CD4-positive, alpha-beta T cell (primary cell): ENCODE measurements at regions not wholly inside any gene's neighbourhood (a gene's known extent, or its start where the extent isn't known, plus 50 kb on each side); places are given as distances from the start of the nearest gene placed in this dataset.

ENCODE experiments used
- ATAC-seq: fragments of 200-7000 bp; cut with Tn5 transposase; one replicate; pipeline ENCODE4 v1.10.0; 2022; ENCODE audit warnings: mild to moderate bottlenecking; ENCODE audit not compliant: poor library complexity
- CTCF ChIA-PET: fragments of 350-600 bp; sonication (Branson Sonifier 250); formaldehyde crosslinking; loops from one replicate; lab custom pipeline; 2021; ENCODE audit warnings: antibody characterized with exemption, inconsistent platforms; lab: Charles Lee
- POLR2A ChIA-PET: fragments of 350-600 bp; sonication (Branson Sonifier 250); formaldehyde crosslinking; loops from one replicate; lab custom pipeline; 2021; ENCODE audit warnings: antibody characterized with exemption, inconsistent platforms; lab: Charles Lee
- DNase-seq, 14 experiments: peaks; one replicate each; pipeline ENCODE4 v3.0.0-alpha.2; 2013 to 2020; ENCODE audit warnings: mixed read lengths in 2 of 14
- H3K27ac ChIP-seq, 2 donors: one replicate each; pipeline versions ENCODE4 v1.5.1 to v1.7.0; 2013; ENCODE audit warnings: low read length in 2 of 2, low read depth in 1 of 2, mild to moderate bottlenecking in 1 of 2
- H3K27me3 ChIP-seq, 2 experiments: 1 replicate in 1 of 2; 2 replicates in 1 of 2; pipeline versions ENCODE4 v1.6.1 to v1.7.0; 2013; ENCODE audit warnings: low read length in 2 of 2, control low read depth in 1 of 2, mild to moderate bottlenecking in 1 of 2, moderate library complexity in 1 of 2; ENCODE audit not compliant: insufficient read depth in 2 of 2, control insufficient read depth in 1 of 2
- H3K36me3 ChIP-seq: one replicate; pipeline ENCODE4 v1.6.1; 2013; ENCODE audit warnings: low read length, control low read depth; ENCODE audit not compliant: insufficient read depth
- H3K4me1 ChIP-seq: one replicate; pipeline ENCODE4 v1.6.1; 2013; ENCODE audit warnings: low read length, control low read depth; ENCODE audit not compliant: insufficient read depth
- H3K4me3 ChIP-seq: one replicate; pipeline ENCODE4 v1.5.1; 2013; ENCODE audit warnings: mild to moderate bottlenecking, low read length, moderate library complexity
- H3K9me3 ChIP-seq, 2 experiments: 1 replicate in 1 of 2; 2 replicates in 1 of 2; pipeline versions ENCODE4 v1.6.1 to v1.7.0; 2013; ENCODE audit warnings: low read length in 2 of 2, mild to moderate bottlenecking in 2 of 2, control low read depth in 1 of 2, moderate library complexity in 1 of 2; ENCODE audit not compliant: control insufficient read depth in 1 of 2, insufficient read depth in 1 of 2
- H3K27ac Mint-ChIP-seq: one replicate; pipeline ENCODE4 v1.8.0; 2020; ENCODE audit warnings: mixed read lengths
- H3K27me3 Mint-ChIP-seq: one replicate; pipeline ENCODE4 v1.8.0; 2021; ENCODE audit warnings: mixed read lengths
- H3K36me3 Mint-ChIP-seq: one replicate; pipeline ENCODE4 v1.8.0; 2021; ENCODE audit warnings: low read depth, mixed read lengths
- H3K4me1 Mint-ChIP-seq: one replicate; pipeline ENCODE4 v1.8.0; 2021; ENCODE audit warnings: low read depth, mixed read lengths
- H3K4me3 Mint-ChIP-seq: one replicate; pipeline ENCODE4 v1.8.0; 2020; ENCODE audit warnings: mild to moderate bottlenecking, mixed read lengths
- H3K9me3 Mint-ChIP-seq: one replicate; pipeline ENCODE4 v1.8.0; 2020; ENCODE audit warnings: mixed read lengths
- CTCF ChIP-seq: fragments of 200-600 bp; IDR thresholded peaks from one replicate; pipeline ENCODE4 v1.8.0; 2022; ENCODE audit warnings: antibody characterized with exemption, mild to moderate bottlenecking
- intact Hi-C, 2 experiments: fragments of 100-400 bp; cut with DNase I in 1 of 2; cut with micrococcal nuclease in 1 of 2; formaldehyde crosslinking; loops; one replicate each; pipeline versions ENCODE4 v1.15.1 to v1.9.0; 2023 to 2025; cut with DNase I, micrococcal nuclease

GRCh38 chr22:48239461-48240147 lies 1477.2 kb downstream of the TBC1D22A start:
- DNase-seq = no peak
- intact Hi-C loops = no loop called here

GRCh38 chr22:48238966-48239365 lies 1476.5 kb downstream of the TBC1D22A start:
- H3K4me1 Mint-ChIP-seq = no peaks in the 10 kb centered on the region
- no peak overlapping the region for H3K27ac Mint-ChIP-seq
- peaks cover 4% of the 10 kb centered on the region for H3K9me3 Mint-ChIP-seq
- no peaks in the 10 kb centered on the region for H3K36me3 Mint-ChIP-seq
- H3K27me3 ChIP-seq = no peaks in the 10 kb centered on the region
- no peak overlapping the region for H3K27ac ChIP-seq
- ATAC-seq (no peak), DNase-seq (no peak)
- intact Hi-C loops = no loop called here
- H3K4me3 Mint-ChIP-seq = no peak overlapping the region
- H3K4me1 ChIP-seq = no peaks in the 10 kb centered on the region
- no peaks in the 10 kb centered on the region for H3K36me3 ChIP-seq
- peaks cover 6% of the 10 kb centered on the region for H3K27me3 Mint-ChIP-seq
- peaks cover 0 to 15% of the 10 kb centered on the region in 2 experiments for H3K9me3 ChIP-seq
- ChIA-PET POLR2A (no interaction called here), CTCF (no interaction called here)
- no peak overlapping the region for H3K4me3 ChIP-seq
- no peak for TF ChIP-seq CTCF

More at GRCh38 chr22:48239461-48240147, 1477.2 kb downstream of the TBC1D22A start:
- no peak for TF ChIP-seq CTCF
- Histone ChIP-seq H3K4me1 (no peaks in the 10 kb centered on the region), H3K27me3 (no peaks in the 10 kb centered on the region), H3K36me3 (no peaks in the 10 kb centered on the region), H3K9me3 (peaks cover 0 to 20% of the 10 kb centered on the region in 2 experiments), H3K27ac (no peak overlapping the region), H3K4me3 (no peak overlapping the region)
- ChIA-PET CTCF (no interaction called here), POLR2A (no interaction called here)
- Mint-ChIP-seq H3K4me3 (no peak overlapping the region), H3K36me3 (no peaks in the 10 kb centered on the region), H3K27ac (no peak overlapping the region), H3K27me3 (peaks cover 6% of the 10 kb centered on the region), H3K4me1 (no peaks in the 10 kb centered on the region), H3K9me3 (peaks cover 3% of the 10 kb centered on the region)
- ATAC-seq = no peak

GRCh38 chr22:48238284-48238915 lies 1476.0 kb downstream of the TBC1D22A start:
- intact Hi-C loops = no loop called here
- Mint-ChIP-seq H3K9me3 (peaks cover 4% of the 10 kb centered on the region), H3K4me1 (no peaks in the 10 kb centered on the region), H3K4me3 (no peak overlapping the region), H3K27me3 (peaks cover 6% of the 10 kb centered on the region), H3K36me3 (no peaks in the 10 kb centered on the region), H3K27ac (no peak overlapping the region)
- Histone ChIP-seq H3K9me3 (peaks cover 0 to 15% of the 10 kb centered on the region in 2 experiments), H3K27ac (no peak overlapping the region), H3K4me3 (no peak overlapping the region), H3K27me3 (no peaks in the 10 kb centered on the region), H3K36me3 (no peaks in the 10 kb centered on the region), H3K4me1 (no peaks in the 10 kb centered on the region)
- no peak for TF ChIP-seq CTCF
- CTCF ChIA-PET = no interaction called here
- POLR2A ChIA-PET = no interaction called here
- DNase-seq = no peak
- no peak for ATAC-seq
